ENCODE measurements at regions not wholly inside any gene's neighbourhood (a gene's known extent, or its start where the extent isn't known, plus 50 kb on each side); places are given as distances from the start of the nearest gene placed in this dataset.

DNA sequence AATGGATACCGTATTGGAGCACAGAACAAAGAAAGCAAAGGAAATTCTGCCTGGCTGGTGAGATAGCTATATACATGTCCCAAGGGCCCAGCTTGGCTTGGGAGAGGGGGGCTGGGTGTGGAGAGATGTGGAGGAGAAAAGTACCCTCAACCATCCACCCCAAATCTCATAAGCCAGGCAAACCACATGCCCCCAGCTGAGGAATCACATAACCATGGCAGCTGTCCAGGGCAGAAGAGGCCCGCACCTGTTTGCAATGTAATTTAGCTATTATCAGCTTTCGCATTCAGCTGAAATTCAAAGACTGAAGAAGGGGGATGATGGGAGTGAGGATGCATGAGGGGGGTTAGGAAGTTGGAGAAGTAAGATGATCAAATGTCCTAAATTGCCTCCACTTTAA is 196.1 kb downstream of the TBX5 start:
- POLR2A ChIA-PET = no interaction called here
- no peak overlapping the region for H3K4me3 Mint-ChIP-seq
- no peaks in the 10 kb centered on the region for H3K9me3 ChIP-seq
- no peak overlapping the region for H3K27ac ChIP-seq (ENCODE audit: low read length)
- H3K4me3 ChIP-seq (ENCODE audit: control insufficient read depth in 1 of 2, extremely low read depth in 1 of 2, low read length in 1 of 2) = no peak overlapping the region
- peaks cover 0 to 4% of the 10 kb centered on the region in 2 experiments for H3K27me3 ChIP-seq (replicated peaks in 1 of 2; ENCODE audit: control insufficient read depth in 2 of 2, extremely low read depth in 1 of 2, insufficient read depth in 2 of 2, low read length in 1 of 2)
- peaks cover 0 to 3% of the 10 kb centered on the region in 2 donors for H3K27me3 Mint-ChIP-seq
- H3K4me1 ChIP-seq (ENCODE audit: control insufficient read depth in 1 of 2, extremely low read depth in 1 of 2, insufficient read depth in 2 of 2, low read length in 2 of 2) = no peaks in the 10 kb centered on the region
- no peaks in the 10 kb centered on the region for H3K36me3 Mint-ChIP-seq
- H3K4me1 Mint-ChIP-seq = no peaks in the 10 kb centered on the region
- 100% methylated on average over 1 of the region's 3 CpGs for WGBS (ENCODE audit: insufficient coverage)
- H3K9me3 Mint-ChIP-seq = peaks cover 0 to 6% (median 0%) of the 10 kb centered on the region in 3 donors
- CTCF ChIA-PET = no interaction called here
- DNase-seq (no peak), ATAC-seq (replicated peaks in 1 of 4) (no peak)
- no peaks in the 10 kb centered on the region for H3K36me3 ChIP-seq (ENCODE audit: control insufficient read depth in 2 of 2, extremely low read depth in 1 of 2, insufficient read depth in 1 of 2, low read length in 1 of 2)
- no peak overlapping the region for H3K27ac Mint-ChIP-seq

- CTCF ChIA-PET = no interaction called here
- Mint-ChIP-seq H3K36me3 (no peaks in the 10 kb centered on the region), H3K27ac (no peak overlapping the region), H3K9me3 (peaks cover 0 to 11% (median 0%) of the 10 kb centered on the region in 3 donors), H3K27me3 (peaks cover 2 to 3% of the 10 kb centered on the region in 2 donors), H3K4me1 (no peaks in the 10 kb centered on the region), H3K4me3 (no peak overlapping the region)
- no peaks in the 10 kb centered on the region for H3K27me3 ChIP-seq (replicated peaks in 1 of 2; ENCODE audit: control insufficient read depth in 2 of 2, extremely low read depth in 1 of 2, insufficient read depth in 2 of 2, low read length in 1 of 2)
- ATAC-seq (replicated peaks in 1 of 4) = no peak
- DNase-seq = no peak
- no peaks in the 10 kb centered on the region for H3K9me3 ChIP-seq
- H3K27ac ChIP-seq (ENCODE audit: low read length) = no peak overlapping the region
- no peak overlapping the region for H3K4me3 ChIP-seq (ENCODE audit: control insufficient read depth in 1 of 2, extremely low read depth in 1 of 2, low read length in 1 of 2)
- POLR2A ChIA-PET = no interaction called here
- H3K4me1 ChIP-seq (ENCODE audit: control insufficient read depth in 1 of 2, extremely low read depth in 1 of 2, insufficient read depth in 2 of 2, low read length in 2 of 2) = no peaks in the 10 kb centered on the region
- no peaks in the 10 kb centered on the region for H3K36me3 ChIP-seq (ENCODE audit: control insufficient read depth in 2 of 2, extremely low read depth in 1 of 2, insufficient read depth in 1 of 2, low read length in 1 of 2)
Observed at GRCh38 chr12:114206525-114206924, 199.4 kb downstream of the TBX5 start.

DNA sequence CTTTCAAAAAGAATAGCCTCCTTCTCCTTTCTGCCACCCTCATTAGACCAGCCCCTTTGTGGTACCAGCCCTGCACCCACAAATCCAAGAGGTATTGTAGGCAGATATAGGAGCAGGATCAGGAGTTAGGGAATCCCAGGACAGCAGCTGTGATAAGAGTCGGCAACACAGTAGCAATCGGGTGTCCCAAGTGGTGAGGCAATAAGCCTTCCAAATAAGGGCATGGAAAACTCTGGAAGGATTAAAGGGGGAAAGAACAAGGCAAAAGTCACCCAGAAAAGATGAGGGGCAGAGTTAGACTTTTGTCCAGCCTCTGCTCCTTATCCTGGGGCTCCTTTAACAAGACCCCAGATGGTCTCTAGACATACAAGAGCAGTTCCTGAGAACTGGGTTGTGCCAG is 204.2 kb downstream of the TBX5 start:
- H3K27ac Mint-ChIP-seq = no peak overlapping the region
- Histone ChIP-seq H3K36me3 (ENCODE audit: control insufficient read depth in 2 of 2, extremely low read depth in 1 of 2, insufficient read depth in 1 of 2, low read length in 1 of 2) (no peaks in the 10 kb centered on the region), H3K4me1 (ENCODE audit: control insufficient read depth in 1 of 2, extremely low read depth in 1 of 2, insufficient read depth in 2 of 2, low read length in 2 of 2) (no peaks in the 10 kb centered on the region), H3K27me3 (replicated peaks in 1 of 2; ENCODE audit: control insufficient read depth in 2 of 2, extremely low read depth in 1 of 2, insufficient read depth in 2 of 2, low read length in 1 of 2) (no peaks in the 10 kb centered on the region), H3K4me3 (ENCODE audit: control insufficient read depth in 1 of 2, extremely low read depth in 1 of 2, low read length in 1 of 2) (no peak overlapping the region), H3K27ac (ENCODE audit: low read length) (no peak overlapping the region), H3K9me3 (no peaks in the 10 kb centered on the region)
- CTCF ChIA-PET = no interaction called here
- no peaks in the 10 kb centered on the region for H3K36me3 Mint-ChIP-seq
- no peaks in the 10 kb centered on the region for H3K4me1 Mint-ChIP-seq
- WGBS (ENCODE audit: insufficient coverage) = 90% methylated on average over 2 of the region's 2 CpGs
- ATAC-seq (replicated peaks in 1 of 4) (no peak), DNase-seq (no peak)
- no peak overlapping the region for H3K4me3 Mint-ChIP-seq
- peaks cover 0 to 2% of the 10 kb centered on the region in 2 donors for H3K27me3 Mint-ChIP-seq
- peaks cover 13 to 22% (median 19%) of the 10 kb centered on the region in 3 donors for H3K9me3 Mint-ChIP-seq
- POLR2A ChIA-PET = no interaction called here

GRCh38 chr12:114194956-114195355 is 211.0 kb downstream of the TBX5 start:
- Mint-ChIP-seq H3K27me3 (peaks cover 2 to 13% of the 10 kb centered on the region in 2 donors), H3K36me3 (no peaks in the 10 kb centered on the region), H3K4me1 (no peaks in the 10 kb centered on the region), H3K27ac (no peak overlapping the region), H3K9me3 (peaks cover 17 to 31% (median 20%) of the 10 kb centered on the region in 3 donors), H3K4me3 (no peak overlapping the region)
- Histone ChIP-seq H3K4me3 (ENCODE audit: control insufficient read depth in 1 of 2, extremely low read depth in 1 of 2, low read length in 1 of 2) (no peak overlapping the region), H3K9me3 (no peaks in the 10 kb centered on the region), H3K36me3 (ENCODE audit: control insufficient read depth in 2 of 2, extremely low read depth in 1 of 2, insufficient read depth in 1 of 2, low read length in 1 of 2) (no peaks in the 10 kb centered on the region), H3K4me1 (ENCODE audit: control insufficient read depth in 1 of 2, extremely low read depth in 1 of 2, insufficient read depth in 2 of 2, low read length in 2 of 2) (no peaks in the 10 kb centered on the region), H3K27me3 (replicated peaks in 1 of 2; ENCODE audit: control insufficient read depth in 2 of 2, extremely low read depth in 1 of 2, insufficient read depth in 2 of 2, low read length in 1 of 2) (no peaks in the 10 kb centered on the region), H3K27ac (ENCODE audit: low read length) (no peak overlapping the region)
- DNase-seq (no peak), ATAC-seq (replicated peaks in 1 of 4) (no peak)
- POLR2A ChIA-PET = no interaction called here
- CTCF ChIA-PET = no interaction called here
- WGBS (ENCODE audit: insufficient coverage) = 41% methylated on average over 2 of the region's 3 CpGs

- Mint-ChIP-seq H3K36me3 (no peaks in the 10 kb centered on the region), H3K4me3 (no peak overlapping the region), H3K4me1 (no peaks in the 10 kb centered on the region), H3K9me3 (peaks cover 22 to 24% (median 22%) of the 10 kb centered on the region in 3 donors), H3K27me3 (peaks cover 2 to 13% of the 10 kb centered on the region in 2 donors), H3K27ac (no peak overlapping the region)
- Histone ChIP-seq H3K27ac (ENCODE audit: low read length) (no peak overlapping the region), H3K27me3 (replicated peaks in 1 of 2; ENCODE audit: control insufficient read depth in 2 of 2, extremely low read depth in 1 of 2, insufficient read depth in 2 of 2, low read length in 1 of 2) (no peaks in the 10 kb centered on the region), H3K4me3 (ENCODE audit: control insufficient read depth in 1 of 2, extremely low read depth in 1 of 2, low read length in 1 of 2) (no peak overlapping the region), H3K9me3 (no peaks in the 10 kb centered on the region), H3K4me1 (ENCODE audit: control insufficient read depth in 1 of 2, extremely low read depth in 1 of 2, insufficient read depth in 2 of 2, low read length in 2 of 2) (no peaks in the 10 kb centered on the region), H3K36me3 (ENCODE audit: control insufficient read depth in 2 of 2, extremely low read depth in 1 of 2, insufficient read depth in 1 of 2, low read length in 1 of 2) (no peaks in the 10 kb centered on the region)
- ATAC-seq (replicated peaks in 1 of 4) = no peak
- 60% methylated on average over 1 of the region's 5 CpGs for WGBS (ENCODE audit: insufficient coverage)
- no peak for DNase-seq
- ChIA-PET CTCF (no interaction called here), POLR2A (no interaction called here)
Observed at GRCh38 chr12:114194066-114194465, 211.9 kb downstream of the TBX5 start.

GRCh38 chr12:114193474-114193873 is 212.5 kb downstream of the TBX5 start:
- H3K9me3 ChIP-seq = no peaks in the 10 kb centered on the region
- DNase-seq = no peak
- no peak overlapping the region for H3K4me3 Mint-ChIP-seq
- no peaks in the 10 kb centered on the region for H3K36me3 ChIP-seq (ENCODE audit: control insufficient read depth in 2 of 2, extremely low read depth in 1 of 2, insufficient read depth in 1 of 2, low read length in 1 of 2)
- no peaks in the 10 kb centered on the region for H3K4me1 Mint-ChIP-seq
- H3K36me3 Mint-ChIP-seq = no peaks in the 10 kb centered on the region
- ATAC-seq (replicated peaks in 1 of 4) = no peak
- CTCF ChIA-PET = no interaction called here
- H3K27me3 ChIP-seq (replicated peaks in 1 of 2; ENCODE audit: control insufficient read depth in 2 of 2, extremely low read depth in 1 of 2, insufficient read depth in 2 of 2, low read length in 1 of 2) = no peaks in the 10 kb centered on the region
- no peak overlapping the region for H3K27ac ChIP-seq (ENCODE audit: low read length)
- H3K4me1 ChIP-seq (ENCODE audit: control insufficient read depth in 1 of 2, extremely low read depth in 1 of 2, insufficient read depth in 2 of 2, low read length in 2 of 2) = no peaks in the 10 kb centered on the region
- peaks cover 2 to 16% of the 10 kb centered on the region in 2 donors for H3K27me3 Mint-ChIP-seq
- POLR2A ChIA-PET = no interaction called here
- no peak overlapping the region for H3K27ac Mint-ChIP-seq
- peaks cover 20 to 25% (median 22%) of the 10 kb centered on the region in 3 donors for H3K9me3 Mint-ChIP-seq
- no peak overlapping the region for H3K4me3 ChIP-seq (ENCODE audit: control insufficient read depth in 1 of 2, extremely low read depth in 1 of 2, low read length in 1 of 2)
- no CpG with 5 or more reads among the region's 3 CpGs for WGBS (ENCODE audit: insufficient coverage)

DNA sequence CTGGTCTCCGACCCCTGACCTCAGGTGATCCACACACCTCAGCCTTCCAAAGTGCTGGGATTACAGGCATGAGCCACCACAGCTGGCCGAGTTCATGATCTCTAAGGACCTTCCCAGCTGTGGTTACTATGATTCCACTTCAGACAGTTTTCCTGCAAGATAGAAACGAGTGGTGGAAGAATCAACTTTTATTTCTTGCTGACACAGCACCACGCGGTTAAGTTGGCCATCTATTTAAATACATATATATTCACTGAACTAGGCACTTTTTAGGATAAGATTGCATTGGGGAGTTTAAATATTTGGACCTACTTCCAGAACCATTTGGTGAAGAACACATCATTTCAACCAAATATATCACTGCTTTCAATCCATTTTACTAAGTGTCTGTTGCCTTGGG is 213.4 kb downstream of the TBX5 start:
- 43% methylated on average over 2 of the region's 5 CpGs for WGBS (ENCODE audit: insufficient coverage)
- ATAC-seq (replicated peaks in 1 of 4) = no peak
- Mint-ChIP-seq H3K36me3 (no peaks in the 10 kb centered on the region), H3K27ac (no peak overlapping the region), H3K9me3 (peaks cover 16 to 24% (median 18%) of the 10 kb centered on the region in 3 donors), H3K4me3 (no peak overlapping the region), H3K27me3 (peaks cover 2 to 21% of the 10 kb centered on the region in 2 donors), H3K4me1 (no peaks in the 10 kb centered on the region)
- no peaks in the 10 kb centered on the region for H3K9me3 ChIP-seq
- H3K36me3 ChIP-seq (ENCODE audit: control insufficient read depth in 2 of 2, extremely low read depth in 1 of 2, insufficient read depth in 1 of 2, low read length in 1 of 2) = no peaks in the 10 kb centered on the region
- no peak for DNase-seq
- H3K4me1 ChIP-seq (ENCODE audit: control insufficient read depth in 1 of 2, extremely low read depth in 1 of 2, insufficient read depth in 2 of 2, low read length in 2 of 2) = no peaks in the 10 kb centered on the region
- no peaks in the 10 kb centered on the region for H3K27me3 ChIP-seq (replicated peaks in 1 of 2; ENCODE audit: control insufficient read depth in 2 of 2, extremely low read depth in 1 of 2, insufficient read depth in 2 of 2, low read length in 1 of 2)
- ChIA-PET CTCF (no interaction called here), POLR2A (no interaction called here)
- no peak overlapping the region for H3K4me3 ChIP-seq (ENCODE audit: control insufficient read depth in 1 of 2, extremely low read depth in 1 of 2, low read length in 1 of 2)
- no peak overlapping the region for H3K27ac ChIP-seq (ENCODE audit: low read length)

Measured in T-cell (primary cell).